ENCODE measurements at regions not wholly inside any gene's neighbourhood (a gene's known extent, or its start where the extent isn't known, plus 50 kb on each side); places are given as distances from the start of the nearest gene placed in this dataset.

DNA sequence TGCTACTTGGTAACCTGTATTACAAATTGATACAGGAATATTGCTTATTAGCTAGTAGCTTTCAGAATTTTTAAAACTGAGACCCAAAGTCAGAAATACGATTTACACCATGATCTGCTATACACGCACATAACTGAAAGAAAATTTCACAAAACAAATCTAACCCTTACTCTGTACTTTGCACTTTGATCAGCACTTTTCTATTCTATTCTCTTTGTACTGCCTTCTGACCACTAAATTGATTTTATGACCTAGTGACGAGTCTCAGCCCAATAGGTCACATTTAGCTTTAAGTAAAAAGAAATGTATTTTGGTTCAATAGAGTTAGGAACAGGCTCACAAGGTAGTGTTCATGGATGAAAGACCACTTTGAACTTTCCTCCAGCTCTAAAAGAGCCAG lies 252.5 kb downstream of the TBX18 start:
- H3K9me3 ChIP-seq: no peaks in the 10 kb centered on the region
- intact Hi-C loops (cut with DNase I): no loop called here
- no peak overlapping the region for H3K27ac ChIP-seq
- H3K27me3 ChIP-seq: no peaks in the 10 kb centered on the region
- H3K36me3 ChIP-seq: no peaks in the 10 kb centered on the region
- H3K9ac ChIP-seq (ENCODE audit: low read depth in 2 of 2, low read length in 2 of 2): no peak overlapping the region
- no peak for DNase-seq
- H3K4me3 ChIP-seq: no peak overlapping the region
- TF ChIP-seq, protein P1, sequence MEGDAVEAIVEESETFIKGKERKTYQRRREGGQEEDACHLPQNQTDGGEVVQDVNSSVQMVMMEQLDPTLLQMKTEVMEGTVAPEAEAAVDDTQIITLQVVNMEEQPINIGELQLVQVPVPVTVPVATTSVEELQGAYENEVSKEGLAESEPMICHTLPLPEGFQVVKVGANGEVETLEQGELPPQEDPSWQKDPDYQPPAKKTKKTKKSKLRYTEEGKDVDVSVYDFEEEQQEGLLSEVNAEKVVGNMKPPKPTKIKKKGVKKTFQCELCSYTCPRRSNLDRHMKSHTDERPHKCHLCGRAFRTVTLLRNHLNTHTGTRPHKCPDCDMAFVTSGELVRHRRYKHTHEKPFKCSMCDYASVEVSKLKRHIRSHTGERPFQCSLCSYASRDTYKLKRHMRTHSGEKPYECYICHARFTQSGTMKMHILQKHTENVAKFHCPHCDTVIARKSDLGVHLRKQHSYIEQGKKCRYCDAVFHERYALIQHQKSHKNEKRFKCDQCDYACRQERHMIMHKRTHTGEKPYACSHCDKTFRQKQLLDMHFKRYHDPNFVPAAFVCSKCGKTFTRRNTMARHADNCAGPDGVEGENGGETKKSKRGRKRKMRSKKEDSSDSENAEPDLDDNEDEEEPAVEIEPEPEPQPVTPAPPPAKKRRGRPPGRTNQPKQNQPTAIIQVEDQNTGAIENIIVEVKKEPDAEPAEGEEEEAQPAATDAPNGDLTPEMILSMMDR (IDR thresholded peaks at IDR 0.05): no peak
- H3K4me1 ChIP-seq: no peaks in the 10 kb centered on the region

DNA sequence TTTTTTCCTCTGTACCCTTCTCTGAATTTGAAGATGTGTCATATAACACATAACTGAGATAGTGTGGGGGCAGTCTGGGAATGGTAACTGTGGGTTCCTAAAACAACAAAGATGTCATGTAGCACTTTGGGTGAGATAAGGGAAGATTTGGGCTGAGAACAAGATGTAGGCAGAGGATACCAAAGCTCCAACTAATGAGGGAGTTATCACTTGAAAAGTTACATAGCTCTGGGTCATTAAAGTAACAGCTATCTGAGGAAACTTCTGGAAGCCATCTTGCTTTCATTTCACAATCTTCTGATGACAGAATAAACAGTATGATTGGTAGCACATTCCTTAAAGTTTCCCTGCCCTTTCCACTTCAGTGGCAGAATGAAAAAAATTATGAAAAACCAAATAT lies 255.4 kb downstream of the TBX18 start:
- H3K9ac ChIP-seq (ENCODE audit: low read depth in 2 of 2, low read length in 2 of 2): no peak overlapping the region
- H3K36me3 ChIP-seq: no peaks in the 10 kb centered on the region
- H3K9me3 ChIP-seq: no peaks in the 10 kb centered on the region
- no peaks in the 10 kb centered on the region for H3K27me3 ChIP-seq
- TF ChIP-seq, protein P1 (IDR thresholded peaks at IDR 0.05): no peak
- intact Hi-C loops (cut with DNase I): no loop called here
- DNase-seq: no peak
- no peaks in the 10 kb centered on the region for H3K4me1 ChIP-seq
- no peak overlapping the region for H3K27ac ChIP-seq
- H3K4me3 ChIP-seq: no peak overlapping the region

DNA sequence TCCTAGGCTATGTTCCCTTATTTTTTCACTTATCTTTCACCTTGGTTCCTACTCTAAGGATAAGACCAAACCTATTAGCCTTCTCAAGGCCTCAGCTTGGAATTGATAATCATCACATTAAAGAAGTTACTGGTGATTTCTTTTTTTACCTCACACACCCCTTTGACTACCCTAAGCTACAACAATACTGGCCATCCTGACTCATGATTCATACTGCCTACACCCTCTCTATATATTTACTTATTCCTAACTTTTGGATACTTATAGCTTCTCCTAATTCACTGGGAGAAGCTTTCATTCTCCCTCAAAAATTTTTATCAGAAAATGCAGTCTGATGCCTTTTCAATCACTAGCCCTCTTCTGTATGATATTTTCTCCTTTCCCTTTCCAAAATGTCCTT lies 256.1 kb downstream of the TBX18 start:
- no peaks in the 10 kb centered on the region for H3K36me3 ChIP-seq
- intact Hi-C loops (cut with DNase I): no loop called here
- TF ChIP-seq, protein P1 (IDR thresholded peaks at IDR 0.05): no peak
- H3K9ac ChIP-seq (ENCODE audit: low read depth in 2 of 2, low read length in 2 of 2): no peak overlapping the region
- no peak overlapping the region for H3K4me3 ChIP-seq
- no peaks in the 10 kb centered on the region for H3K4me1 ChIP-seq
- no peak overlapping the region for H3K27ac ChIP-seq
- no peaks in the 10 kb centered on the region for H3K27me3 ChIP-seq
- no peak for DNase-seq
- no peaks in the 10 kb centered on the region for H3K9me3 ChIP-seq

GRCh38 chr6:84504025-84504424 lies 260.4 kb downstream of the TBX18 start:
- H3K27me3 ChIP-seq: no peaks in the 10 kb centered on the region
- no peaks in the 10 kb centered on the region for H3K9me3 ChIP-seq
- TF ChIP-seq, protein P1 (IDR thresholded peaks at IDR 0.05): no peak
- no peak overlapping the region for H3K9ac ChIP-seq (ENCODE audit: low read depth in 2 of 2, low read length in 2 of 2)
- no peaks in the 10 kb centered on the region for H3K4me1 ChIP-seq
- intact Hi-C loops (cut with DNase I): no loop called here
- no peak for DNase-seq
- no peak overlapping the region for H3K4me3 ChIP-seq
- H3K27ac ChIP-seq: no peak overlapping the region
- H3K36me3 ChIP-seq: no peaks in the 10 kb centered on the region

GRCh38 chr6:84501315-84501714 lies 263.1 kb downstream of the TBX18 start:
- DNase-seq: no peak
- no peak overlapping the region for H3K9ac ChIP-seq (ENCODE audit: low read depth in 2 of 2, low read length in 2 of 2)
- TF ChIP-seq, protein P1 (IDR thresholded peaks at IDR 0.05): no peak
- H3K4me3 ChIP-seq: no peak overlapping the region
- H3K36me3 ChIP-seq: no peaks in the 10 kb centered on the region
- no peaks in the 10 kb centered on the region for H3K27me3 ChIP-seq
- no peaks in the 10 kb centered on the region for H3K9me3 ChIP-seq
- no peaks in the 10 kb centered on the region for H3K4me1 ChIP-seq
- intact Hi-C loops (cut with DNase I): no loop called here
- H3K27ac ChIP-seq: no peak overlapping the region

- H3K9me3 ChIP-seq: no peaks in the 10 kb centered on the region
- TF ChIP-seq, protein P1 (IDR thresholded peaks at IDR 0.05): no peak
- no peaks in the 10 kb centered on the region for H3K36me3 ChIP-seq
- intact Hi-C loops (cut with DNase I): no loop called here
- no peaks in the 10 kb centered on the region for H3K4me1 ChIP-seq
- H3K27me3 ChIP-seq: no peaks in the 10 kb centered on the region
- H3K4me3 ChIP-seq: no peak overlapping the region
- H3K27ac ChIP-seq: no peak overlapping the region
- no peak for DNase-seq
- H3K9ac ChIP-seq (ENCODE audit: low read depth in 2 of 2, low read length in 2 of 2): no peak overlapping the region
Measured at GRCh38 chr6:84500726-84501125, 263.7 kb downstream of the TBX18 start.
